ENCODE measurements at regions not wholly inside any gene's neighbourhood (a gene's known extent, or its start where the extent isn't known, plus 50 kb on each side); places are given as distances from the start of the nearest gene placed in this dataset.

- TF ChIP-seq POLR2A (IDR thresholded peaks at IDR 0.05; ENCODE audit: low read depth, low read length) (no peak), POLR2AphosphoS5 (IDR thresholded peaks at IDR 0.05; ENCODE audit: low read depth, low read length) (no peak)
Observed at GRCh38 chr13:84200971-84201370, 318.7 kb upstream of the SLITRK1 start.
